Kidney (tissue), 13 donors: ENCODE measurements at regions not wholly inside any gene's neighbourhood (a gene's known extent, or its start where the extent isn't known, plus 50 kb on each side); places are given as distances from the start of the nearest gene placed in this dataset.

Source experiments
- DNase-seq, 5 donors: peaks; one replicate each; pipeline ENCODE4 v3.0.0-alpha.2; 2013 to 2020
- FAIRE-seq: peaks from 2 replicates; lab custom pipeline; 2012; peaks lifted over from hg19 to GRCh38; lab: Jason Lieb, UNC
- H3K27ac ChIP-seq, 2 donors: one replicate each; pipeline ENCODE4 v1.7.0; 2013; ENCODE audit warnings: low read depth in 2 of 2, low read length in 2 of 2, inconsistent platforms in 1 of 2
- H3K27me3 ChIP-seq: one replicate; pipeline ENCODE4 v1.7.1; 2013; ENCODE audit warnings: low read length, inconsistent platforms; ENCODE audit not compliant: control insufficient read depth, insufficient read depth
- H3K36me3 ChIP-seq, 3 donors: one replicate each; pipeline versions ENCODE4 v1.7.0 to v1.7.1; 2013; ENCODE audit warnings: low read length in 3 of 3, control low read depth in 1 of 3, inconsistent platforms in 1 of 3; ENCODE audit not compliant: insufficient read depth in 3 of 3, control insufficient read depth in 2 of 3
- H3K4me1 ChIP-seq, 3 donors: one replicate each; pipeline versions ENCODE4 v1.7.0 to v1.7.1; 2013; ENCODE audit warnings: low read length in 3 of 3, inconsistent platforms in 1 of 3, low read depth in 1 of 3; ENCODE audit not compliant: control insufficient read depth in 2 of 3, insufficient read depth in 2 of 3
- H3K4me3 ChIP-seq, 3 donors: one replicate each; pipeline versions ENCODE4 v1.7.0 to v1.8.1; 2013; ENCODE audit warnings: low read length in 3 of 3, control low read depth in 1 of 3, inconsistent platforms in 1 of 3
- H3K9ac ChIP-seq, 3 donors: one replicate each; pipeline versions ENCODE4 v1.7.0 to v1.7.1; 2013; ENCODE audit warnings: low read length in 3 of 3, control low read depth in 1 of 3, inconsistent platforms in 1 of 3
- H3K9me3 ChIP-seq, 3 donors: one replicate each; pipeline versions ENCODE4 v1.7.0 to v1.7.1; 2013; ENCODE audit warnings: low read length in 3 of 3, control low read depth in 1 of 3, inconsistent platforms in 1 of 3; ENCODE audit not compliant: control insufficient read depth in 2 of 3, insufficient read depth in 1 of 3
- CTCF ChIP-seq: IDR thresholded peaks from 3 replicates; pipeline ENCODE4 v1.5.1; 2012; ENCODE audit warnings: mild to moderate bottlenecking, moderate library complexity, borderline replicate concordance; ENCODE audit not compliant: insufficient read depth; ENCODE audit errors: extremely low read depth
- intact Hi-C: fragments of 100-400 bp; cut with DNase I; formaldehyde crosslinking; loops from one replicate; pipeline ENCODE4 v1.11.1; 2022
- donor health status: control.
- donor health status: control.
- donor health status: control.
- donor health status: control.
- donor health status: control.
- donor health status: DM: yes; HTN: yes; CAD: no.
- donor health status: Normal renal cell carcinoma (clear cell type).

- DNase-seq (no peak), FAIRE-seq (no peak)
Measured at GRCh38 chr20:19074356-19074755, 138.1 kb upstream of the SLC24A3 start.

GRCh38 chr20:19074828-19075516 is 137.5 kb upstream of the SLC24A3 start:
- H3K27me3 ChIP-seq: no peaks in the 10 kb centered on the region
- no peaks in the 10 kb centered on the region for H3K36me3 ChIP-seq
- no peak overlapping the region for H3K9ac ChIP-seq
- no peaks in the 10 kb centered on the region for H3K4me1 ChIP-seq
- no peaks in the 10 kb centered on the region for H3K9me3 ChIP-seq
- intact Hi-C loops: no loop called here
- TF ChIP-seq CTCF: no peak
- FAIRE-seq (no peak), DNase-seq (no peak)
- H3K4me3 ChIP-seq: no peak overlapping the region
- no peak overlapping the region for H3K27ac ChIP-seq

More at GRCh38 chr20:19074356-19074755, 138.1 kb upstream of the SLC24A3 start:
- Histone ChIP-seq H3K27me3 (no peaks in the 10 kb centered on the region), H3K27ac (no peak overlapping the region), H3K4me1 (no peaks in the 10 kb centered on the region), H3K36me3 (no peaks in the 10 kb centered on the region), H3K4me3 (no peak overlapping the region), H3K9ac (no peak overlapping the region), H3K9me3 (no peaks in the 10 kb centered on the region)
- no peak for TF ChIP-seq CTCF
- intact Hi-C loops: no loop called here

- no peak for TF ChIP-seq CTCF
- H3K9ac ChIP-seq: no peak overlapping the region
- intact Hi-C loops: no loop called here
- no peak overlapping the region for H3K27ac ChIP-seq
- no peak overlapping the region for H3K4me3 ChIP-seq
- FAIRE-seq (no peak), DNase-seq (no peak)
- H3K9me3 ChIP-seq: no peaks in the 10 kb centered on the region
- no peaks in the 10 kb centered on the region for H3K4me1 ChIP-seq
- H3K27me3 ChIP-seq: no peaks in the 10 kb centered on the region
- no peaks in the 10 kb centered on the region for H3K36me3 ChIP-seq
Measured at GRCh38 chr20:19077370-19078220, 134.8 kb upstream of the SLC24A3 start.
